Hindlimb muscle (tissue), 1 donor: ENCODE measurements at regions not wholly inside any gene's neighbourhood (a gene's known extent, or its start where the extent isn't known, plus 50 kb on each side); places are given as distances from the start of the nearest gene placed in this dataset.
"Not testable (repeated sequence)": the region's sequence is repeated elsewhere in the genome, so short reads cannot be mapped to it uniquely, and the experiment has no call there.

Experiments used
- DNase-seq: peaks from one replicate; pipeline ENCODE4 v3.0.0-alpha.2; 2013

DNA sequence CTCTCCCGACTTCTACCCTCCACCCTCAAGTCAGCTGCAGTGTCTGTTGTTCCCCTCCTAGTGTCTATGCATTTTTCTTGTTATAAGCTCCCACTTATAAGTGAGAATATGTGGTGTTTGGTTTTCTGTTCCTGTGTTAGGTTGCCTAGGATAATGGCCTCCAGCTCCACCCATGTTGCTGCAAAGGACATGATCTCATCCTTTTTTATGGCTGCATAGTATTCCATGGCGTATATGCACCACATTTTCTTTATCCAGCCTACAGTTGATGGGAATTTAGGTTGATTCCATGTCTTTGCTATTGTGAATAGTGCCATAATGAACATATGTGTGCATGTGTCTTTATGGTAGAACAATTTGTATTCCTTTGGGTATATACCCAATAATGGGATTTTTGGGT, 80.7 kb downstream of the SPTSSA start:
- not testable (repeated sequence) for DNase-seq

DNA sequence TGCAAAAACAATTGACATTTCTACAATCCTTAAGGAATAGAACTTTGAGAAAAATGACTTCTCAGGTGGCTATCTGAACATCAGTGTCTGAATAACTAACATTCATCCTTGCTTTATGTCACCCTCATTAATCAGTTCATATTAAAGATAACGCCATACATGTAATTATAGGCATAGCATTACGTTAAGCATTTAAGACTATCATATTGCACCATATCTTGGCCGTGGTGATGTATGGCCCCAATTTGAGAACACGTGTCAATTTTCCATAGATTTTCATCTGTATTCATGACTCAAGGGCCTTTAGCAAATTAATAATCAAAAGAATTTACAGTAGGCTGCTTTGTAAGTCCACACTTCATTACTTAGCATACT, 81.6 kb downstream of the SPTSSA start:
- DNase-seq, result no peak

DNA sequence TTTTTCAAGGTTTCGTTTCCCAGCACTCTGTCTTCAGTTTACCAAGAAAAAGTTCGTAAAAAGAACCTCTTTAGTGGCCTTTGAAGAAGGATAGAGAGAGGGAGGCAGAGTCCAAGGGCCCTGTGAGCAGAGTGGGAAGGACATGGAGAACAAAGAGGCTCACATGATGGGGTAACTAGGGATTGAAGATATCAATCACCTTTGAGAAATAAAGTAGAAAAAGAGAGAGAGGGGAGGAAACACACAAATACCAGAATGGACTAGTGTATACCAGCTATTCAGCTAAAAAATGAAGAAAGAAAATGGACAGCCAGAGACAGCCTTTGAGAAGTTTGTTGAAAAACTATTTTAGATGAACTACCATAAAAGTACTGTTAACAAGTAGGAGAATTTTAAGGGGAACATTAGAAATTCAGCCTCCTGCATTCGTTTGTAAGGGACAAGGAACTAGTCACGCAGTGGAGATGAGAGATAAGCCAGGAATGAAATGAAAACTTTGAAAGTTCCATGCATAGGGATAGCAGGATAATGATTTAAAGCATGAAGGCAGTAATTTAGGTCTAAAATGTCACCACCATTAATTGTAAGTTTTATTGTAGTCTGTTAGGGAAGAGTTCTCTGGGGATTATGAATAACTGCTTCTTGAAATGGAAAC, 82.1 kb downstream of the SPTSSA start:
- no peak for DNase-seq

DNA sequence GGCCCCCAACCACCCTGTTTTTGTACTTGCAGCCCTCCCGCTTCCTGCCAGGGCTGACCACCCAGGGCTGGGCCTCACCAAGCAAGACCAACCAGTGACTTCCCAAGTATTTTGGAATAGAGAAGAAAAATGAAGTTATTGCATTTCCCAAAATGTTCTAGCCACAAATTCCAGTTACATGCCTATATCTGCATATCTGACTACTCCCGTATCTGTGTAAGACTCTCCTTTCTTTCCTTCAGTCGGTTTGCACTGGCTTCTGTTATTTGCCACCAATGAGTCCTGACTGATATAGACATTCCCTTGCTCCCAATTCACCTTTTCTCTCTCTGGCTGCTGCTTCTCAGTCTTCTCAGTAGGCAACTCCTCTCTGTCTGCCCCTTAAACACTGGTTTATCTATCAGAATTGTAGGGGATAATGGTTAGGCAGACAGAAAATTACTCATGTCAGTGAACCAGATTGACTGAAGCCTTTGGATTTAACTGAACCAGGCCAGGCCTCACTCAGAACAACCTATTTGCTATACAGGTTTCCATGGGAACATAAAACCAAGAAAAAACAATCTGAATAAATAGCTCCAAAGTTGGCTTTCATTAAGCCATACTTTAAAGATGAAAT, 85.3 kb downstream of the SPTSSA start:
- no peak for DNase-seq

DNA sequence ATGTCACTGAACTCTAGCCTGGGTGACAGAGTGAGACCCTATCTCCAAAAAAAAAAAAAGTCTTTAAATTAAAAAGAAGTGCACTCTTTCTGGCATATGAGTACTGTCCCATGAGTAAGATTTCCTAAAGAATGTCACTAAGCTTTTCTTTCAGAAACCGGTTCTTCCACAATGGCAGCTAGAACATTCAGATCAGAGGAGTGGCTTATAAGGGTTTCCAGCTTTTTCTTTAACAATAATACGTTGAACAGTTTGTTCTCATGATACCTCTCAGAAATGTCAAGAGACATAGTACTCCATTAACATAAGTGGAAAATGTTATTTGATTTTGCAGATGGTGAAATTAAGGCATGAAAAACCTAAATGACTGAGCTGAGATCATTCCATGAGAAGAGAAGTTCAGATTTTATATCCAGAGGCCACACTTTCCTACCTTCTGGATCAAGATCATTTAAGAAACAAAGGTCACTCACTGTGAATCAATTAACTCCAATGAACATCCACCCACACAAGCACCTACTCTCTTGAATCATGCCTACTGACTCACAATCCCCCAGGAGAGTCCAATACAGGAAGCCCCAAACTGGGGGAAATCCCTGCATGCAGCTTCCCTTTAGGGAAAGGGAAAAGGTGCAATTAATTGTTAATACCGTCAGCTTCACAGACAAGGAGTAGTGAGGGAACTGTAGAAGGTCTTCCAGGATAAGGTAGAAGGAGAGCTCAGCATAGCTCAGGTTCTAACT, 86.9 kb downstream of the SPTSSA start:
- DNase-seq, result no peak

DNA sequence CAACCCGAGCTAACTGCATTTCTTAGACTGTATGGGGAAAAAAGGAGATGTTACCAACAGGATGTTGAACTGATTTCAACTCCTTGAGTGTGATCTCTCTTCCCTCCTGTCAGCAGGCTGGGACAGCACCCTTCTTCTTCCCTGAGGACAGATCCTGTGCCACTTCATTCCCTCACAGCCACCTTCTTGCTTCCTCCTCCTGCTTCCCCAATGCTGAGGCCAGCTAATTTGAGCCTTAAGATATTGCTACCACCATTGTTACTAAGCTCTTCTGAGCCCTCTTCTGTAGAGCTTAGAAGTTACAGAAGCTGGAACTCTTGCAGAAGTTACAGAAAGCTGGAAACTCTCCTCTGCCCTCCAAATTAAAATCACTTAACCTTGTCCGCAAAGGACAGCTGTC, 88.8 kb downstream of the SPTSSA start:
- no peak for DNase-seq

DNA sequence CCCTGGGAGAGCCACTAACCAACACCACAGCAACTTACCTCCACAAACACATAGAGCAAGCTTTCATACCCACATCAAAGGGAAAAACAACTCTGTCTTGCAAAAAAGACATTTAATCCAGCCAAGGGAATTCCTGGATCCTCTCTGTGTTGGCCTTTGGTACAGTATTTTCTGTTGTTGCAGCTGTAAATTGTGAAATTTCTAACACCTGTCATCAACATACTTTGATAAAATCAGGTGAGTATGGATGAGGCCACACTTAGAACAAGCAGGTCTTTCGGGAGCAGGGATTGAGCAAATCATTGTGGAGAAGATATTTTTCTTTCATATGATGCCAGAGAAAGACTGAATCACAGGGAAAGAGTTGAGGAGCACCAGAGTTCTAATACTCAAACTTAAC, 89.3 kb downstream of the SPTSSA start:
- DNase-seq, result no peak

DNA sequence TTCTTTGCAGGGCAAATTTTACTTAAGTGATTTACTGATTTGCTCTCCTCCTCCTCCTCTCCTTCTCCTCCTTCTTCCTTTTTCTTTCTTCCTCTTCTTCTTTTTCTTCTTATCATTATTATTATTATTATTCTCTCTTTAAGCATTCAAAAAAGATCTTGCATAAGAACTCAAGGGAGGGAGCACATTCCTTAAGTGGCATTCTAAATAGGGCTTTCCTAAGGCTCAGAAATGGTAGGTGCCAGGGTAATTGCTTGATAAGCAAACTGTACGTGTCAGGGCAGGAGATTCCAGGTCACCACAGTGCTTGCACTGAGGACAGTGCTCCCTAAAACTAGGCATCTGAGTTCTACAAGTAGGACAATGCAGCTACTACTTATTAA, 92.4 kb downstream of the SPTSSA start:
- no peak for DNase-seq

DNA sequence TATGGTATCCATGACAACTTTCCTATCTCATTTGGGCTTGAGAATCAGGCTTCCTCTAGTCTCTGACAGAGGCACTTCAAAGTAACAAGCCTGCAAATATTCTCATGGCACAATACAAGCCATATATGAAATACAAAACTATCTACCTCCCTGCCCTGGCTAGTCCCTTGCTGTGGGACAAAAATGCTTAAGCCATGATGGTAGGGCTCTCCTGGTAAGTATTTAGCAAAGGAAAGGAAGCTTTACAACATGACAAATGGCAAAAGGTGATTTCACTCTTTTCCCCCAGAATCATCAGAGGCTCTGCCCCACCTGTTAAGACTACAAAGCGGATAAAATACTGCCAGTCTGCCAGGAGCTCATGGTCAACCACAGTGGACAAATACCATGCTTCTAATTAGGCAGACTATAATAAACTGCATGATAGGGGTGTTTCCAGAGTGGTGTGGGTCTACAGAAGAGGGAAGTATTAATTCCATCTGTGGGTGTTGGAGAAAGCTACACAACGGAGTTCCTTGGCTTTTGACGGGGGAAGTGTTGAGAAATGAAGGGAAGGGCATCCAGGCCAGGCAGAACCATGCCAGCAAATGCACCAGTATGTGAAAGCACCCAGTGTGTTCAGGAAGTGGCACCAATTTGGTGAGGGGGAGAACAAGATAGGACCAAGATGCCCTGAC, 92.9 kb downstream of the SPTSSA start:
- no peak for DNase-seq

DNA sequence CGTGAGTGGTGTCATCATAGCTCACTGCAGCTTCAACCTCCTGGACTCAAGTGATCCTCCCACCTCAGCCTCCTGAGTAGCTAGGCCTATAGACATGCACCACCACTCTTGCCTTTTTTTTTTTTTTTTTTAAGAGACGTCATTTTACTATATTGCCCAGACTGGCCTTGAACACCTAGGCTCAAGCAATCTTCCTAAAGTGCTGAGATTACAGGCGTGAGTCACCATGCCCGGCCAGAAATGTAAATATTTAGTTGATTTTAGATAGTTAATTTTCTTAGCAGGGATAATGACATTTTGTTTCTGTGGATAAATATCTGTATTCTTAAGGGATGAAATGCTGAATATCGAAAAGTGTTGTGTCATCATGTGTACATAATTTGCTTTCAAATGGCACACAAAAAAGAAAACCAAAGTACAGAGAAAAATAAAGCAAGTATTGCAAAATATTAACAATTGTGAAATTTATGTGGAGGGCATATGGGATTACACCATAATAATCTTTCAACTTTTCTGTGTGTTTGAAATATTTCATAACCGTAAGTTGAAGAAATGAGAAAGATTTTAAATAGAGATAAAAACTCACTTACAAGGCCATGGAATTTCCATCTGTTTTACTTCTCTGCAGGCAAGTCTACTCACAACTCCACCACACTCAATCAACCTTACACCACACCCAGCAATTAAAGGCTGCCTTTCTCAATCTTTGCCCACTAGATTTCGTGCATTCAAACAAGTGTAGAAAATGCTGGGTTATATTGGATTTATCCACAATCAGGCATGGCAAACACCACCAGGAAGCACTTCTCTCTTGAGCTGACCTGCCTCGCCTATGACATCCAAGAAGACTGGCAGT, 93.7 kb downstream of the SPTSSA start:
- DNase-seq, result no peak

DNA sequence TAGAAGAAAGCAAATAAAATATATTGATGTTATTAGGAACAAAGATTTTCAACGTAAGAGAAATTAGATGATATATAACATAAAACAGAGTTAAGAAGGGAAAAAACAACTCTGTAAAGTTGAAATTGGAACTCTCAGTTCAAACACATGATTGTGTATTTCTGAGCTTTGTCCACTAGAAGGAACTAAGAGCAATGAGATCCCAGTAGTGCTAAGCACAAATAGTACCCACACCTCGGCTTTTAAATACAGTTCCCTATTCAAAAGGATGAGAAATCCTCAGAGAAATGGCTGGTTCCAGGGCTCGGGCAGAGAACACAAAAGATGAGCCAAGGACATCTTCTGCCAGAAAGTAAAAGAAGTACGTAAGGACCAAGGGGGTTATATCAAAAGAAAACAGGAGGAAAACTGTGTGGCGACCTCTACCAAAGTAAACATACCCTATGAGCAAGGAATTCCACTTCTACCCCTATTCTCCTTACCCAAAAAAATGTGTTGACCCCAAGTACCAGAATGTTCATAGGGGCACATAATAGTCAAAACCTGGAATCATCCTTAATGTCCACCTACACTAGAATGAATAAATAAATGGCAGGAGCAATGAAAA, 96.6 kb downstream of the SPTSSA start:
- no peak for DNase-seq

DNA sequence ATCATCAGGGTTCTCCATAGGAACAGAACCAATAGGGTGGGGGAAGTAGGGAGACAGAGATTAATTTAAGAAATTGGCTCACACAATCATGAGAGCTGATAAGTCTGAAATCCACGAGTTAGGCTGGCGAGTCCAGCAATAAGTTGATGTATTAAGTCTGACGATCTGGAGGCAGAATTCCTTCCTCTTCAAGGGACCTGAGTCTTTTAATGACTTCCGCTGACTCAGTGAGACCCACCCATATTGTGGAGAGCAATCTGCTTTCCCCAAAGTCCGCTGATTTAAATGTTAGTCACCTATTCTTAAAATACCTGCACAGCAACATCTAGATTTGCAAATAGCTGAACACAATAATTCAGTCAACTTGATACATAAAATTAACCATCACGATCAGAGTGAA, 97.8 kb downstream of the SPTSSA start:
- no peak for DNase-seq

DNA sequence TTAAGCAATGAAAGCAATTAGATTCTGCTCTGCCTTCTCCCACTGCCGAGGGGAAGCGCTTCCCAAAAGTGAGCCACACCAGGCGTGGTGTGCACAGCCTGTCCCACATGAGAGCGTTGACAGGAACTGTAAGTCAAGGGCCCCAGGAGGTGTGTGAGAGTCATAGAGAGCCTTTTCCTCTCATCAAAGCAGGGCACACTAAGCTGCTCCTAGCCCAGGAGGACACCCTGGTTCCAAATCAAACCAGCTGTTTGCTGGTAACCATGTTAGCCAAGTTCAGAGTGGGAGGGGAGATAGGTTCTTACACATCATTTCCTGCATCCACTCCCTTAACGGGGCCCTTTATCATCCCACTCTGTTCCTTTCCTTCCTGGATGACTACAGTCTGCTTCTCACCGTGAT, 98.3 kb downstream of the SPTSSA start:
- DNase-seq, result no peak

DNA sequence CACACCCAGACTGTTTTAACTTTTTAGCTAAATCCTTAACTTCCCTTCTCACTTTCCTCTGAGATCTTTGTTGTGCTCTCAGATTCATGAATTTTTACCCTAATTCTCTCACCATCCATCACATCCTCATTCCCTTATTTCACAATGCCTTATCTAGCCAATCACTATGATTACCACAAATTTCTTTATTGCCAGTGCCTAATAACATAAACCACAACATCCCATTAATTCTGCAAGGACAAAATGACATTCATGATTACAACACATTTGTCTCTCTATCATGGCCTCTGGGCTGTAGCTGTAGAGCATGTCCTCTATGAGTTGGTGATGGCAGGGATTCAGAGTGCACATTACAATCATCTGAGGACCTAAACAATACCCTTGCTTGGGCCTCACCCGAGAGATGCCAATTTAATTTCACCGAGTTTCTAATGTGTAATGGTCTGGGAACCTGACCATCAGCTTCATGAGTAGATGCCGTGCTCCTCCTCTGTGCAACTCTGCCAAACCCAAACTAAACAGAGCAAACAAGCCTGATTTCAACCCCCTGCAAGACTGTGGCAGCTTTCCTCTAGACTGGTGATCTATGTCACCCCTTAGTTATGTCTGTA, 99.3 kb downstream of the SPTSSA start:
- no peak for DNase-seq

DNA sequence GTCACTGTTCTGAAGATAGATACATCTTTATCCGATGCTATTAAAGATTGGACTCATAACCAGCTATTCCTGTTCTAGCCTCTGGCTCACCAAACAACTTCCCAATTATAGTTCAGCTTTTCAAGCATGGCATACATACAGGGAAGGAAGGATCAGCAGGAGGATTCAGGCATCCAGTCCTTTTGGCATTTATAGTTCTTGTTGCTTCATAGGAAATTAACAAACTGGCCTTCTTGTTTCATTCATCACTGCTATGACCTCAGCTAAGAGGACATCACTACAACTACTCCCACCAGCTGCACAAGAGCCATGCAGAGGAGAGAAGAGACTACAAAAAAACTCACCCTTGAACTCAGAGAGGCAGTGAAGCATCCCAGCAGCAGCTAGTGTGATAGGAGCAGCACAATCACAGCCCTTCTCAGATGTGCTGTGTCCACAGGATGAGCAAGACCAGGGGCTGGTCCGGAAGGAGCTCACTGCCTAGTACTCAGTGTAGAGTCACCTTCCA, 100.5 kb downstream of the SPTSSA start:
- no peak for DNase-seq

DNA sequence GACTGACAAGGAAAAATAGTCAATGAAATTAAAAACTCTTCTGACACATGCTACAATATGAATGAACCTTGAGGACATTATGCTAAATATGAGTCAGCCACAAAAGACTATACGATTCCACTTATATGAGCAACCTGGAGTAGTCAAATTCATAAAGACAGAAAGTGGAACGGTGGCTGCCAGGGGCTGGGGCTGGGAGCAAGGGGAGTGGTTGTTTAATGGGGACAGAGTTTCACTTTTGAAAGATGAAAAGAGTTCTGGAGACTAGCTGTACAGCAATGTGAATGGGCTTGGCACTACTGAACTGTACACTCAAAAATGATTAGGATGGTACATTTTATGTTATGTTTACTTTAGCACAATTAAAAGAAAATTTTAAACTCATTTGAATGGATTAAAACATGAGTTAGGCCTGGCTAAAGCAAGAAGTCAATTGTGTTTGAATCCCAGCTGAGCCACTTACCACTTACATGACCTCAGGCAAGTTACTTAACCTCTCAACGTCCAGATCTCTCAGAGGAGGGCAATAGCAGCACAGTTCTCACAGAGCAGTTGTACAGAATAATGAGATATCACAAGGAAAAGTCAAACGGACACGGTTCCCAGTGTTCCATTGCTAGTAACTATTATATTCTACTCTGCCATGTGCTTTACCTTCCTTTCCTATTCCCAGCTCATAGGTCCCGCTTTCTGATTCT, 102.5 kb downstream of the SPTSSA start:
- DNase-seq, result no peak

DNA sequence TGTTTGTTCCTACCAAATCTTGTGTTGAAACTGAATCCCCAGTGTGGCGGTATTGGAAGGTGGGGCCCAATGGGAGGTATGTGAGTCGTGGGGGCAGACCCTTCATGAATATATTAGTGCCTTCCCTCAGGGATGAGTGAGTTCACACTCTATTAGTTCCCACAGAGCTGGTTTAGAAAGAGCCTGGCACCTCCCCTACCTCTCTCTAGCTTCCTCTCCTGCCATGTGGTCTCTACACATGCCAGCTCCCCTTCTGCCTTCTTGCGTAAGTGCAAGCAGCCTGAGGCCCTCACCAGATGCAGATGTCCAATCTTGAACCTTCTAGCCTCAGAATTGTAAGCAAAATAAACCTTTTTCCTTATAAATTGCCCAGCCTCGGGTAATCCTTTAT, 105.8 kb downstream of the SPTSSA start:
- no peak for DNase-seq

DNA sequence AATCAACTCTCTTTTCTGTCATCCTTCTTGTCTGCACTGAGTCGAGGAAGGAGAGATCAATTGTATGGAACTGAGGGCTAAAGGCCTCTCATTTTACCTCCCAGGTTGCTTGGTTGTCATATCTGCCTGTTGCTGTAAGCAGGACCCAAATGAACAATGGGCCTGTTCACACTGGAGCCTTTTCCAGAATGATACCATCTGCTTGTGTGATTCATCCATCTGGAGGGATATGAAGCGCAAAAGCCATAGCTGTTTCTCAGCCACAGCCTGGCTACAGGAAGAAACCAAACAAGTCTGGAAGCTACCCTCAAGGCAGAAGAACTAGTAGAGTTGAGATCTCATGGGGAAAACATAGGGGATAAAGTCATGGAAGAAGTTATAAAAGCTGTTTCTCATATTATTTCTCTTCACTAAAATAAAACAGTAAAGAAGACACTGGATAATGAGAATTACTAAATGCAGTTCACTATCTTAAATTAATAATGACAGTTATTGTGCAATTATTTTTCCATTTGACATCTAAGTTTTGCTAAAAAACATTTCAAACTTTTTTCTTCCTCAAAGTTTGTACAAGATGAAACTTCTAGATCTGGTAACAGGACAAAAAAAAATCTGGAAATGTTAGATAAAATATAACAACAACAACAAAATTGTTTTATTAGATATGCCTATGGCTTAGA, 106.3 kb downstream of the SPTSSA start:
- DNase-seq, result no peak

DNA sequence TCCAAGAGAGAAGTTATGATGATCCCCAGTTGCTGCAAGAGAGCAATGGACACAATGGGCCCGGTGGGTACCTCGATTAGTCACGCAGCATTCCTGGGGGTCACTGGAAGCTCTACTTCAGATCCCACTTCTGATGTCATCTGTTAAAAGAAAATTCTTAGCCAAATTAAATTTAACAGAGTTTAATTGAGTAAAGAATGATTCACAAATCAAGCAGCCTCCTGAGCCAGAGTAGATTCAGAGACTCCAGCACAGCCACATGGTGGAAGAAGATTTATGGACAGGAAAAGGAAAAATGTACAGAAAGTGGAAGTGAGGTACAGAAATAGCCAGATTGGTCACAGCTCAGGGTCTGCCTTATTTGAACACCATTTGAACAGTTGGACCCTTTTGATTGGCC, 107.5 kb downstream of the SPTSSA start:
- no peak for DNase-seq

DNA sequence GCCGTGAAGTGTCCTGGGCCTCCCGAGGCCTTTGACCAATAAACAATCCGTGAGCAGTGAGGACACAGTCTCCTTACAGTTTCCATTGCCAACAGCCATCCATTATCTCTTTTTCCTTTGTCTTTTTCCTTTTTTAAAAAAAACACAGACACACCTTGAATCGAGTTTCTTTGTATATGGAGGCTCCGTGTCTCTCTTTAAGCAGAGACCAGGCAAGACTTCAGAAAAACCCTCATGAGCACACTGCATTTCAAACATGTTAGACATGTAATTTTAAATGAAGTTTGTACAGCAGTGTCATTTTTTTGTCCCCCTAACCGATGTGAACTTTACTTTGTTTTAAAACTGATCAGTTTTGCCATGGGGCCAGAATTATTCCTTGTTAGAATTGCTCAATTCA, 111.1 kb downstream of the SPTSSA start:
- DNase-seq, result no peak
